GM23338 (cell line): ENCODE measurements at regions not wholly inside any gene's neighbourhood (a gene's known extent, or its start where the extent isn't known, plus 50 kb on each side); places are given as distances from the start of the nearest gene placed in this dataset.

ENCODE experiments used
- ATAC-seq: fragments of 200-7000 bp; cut with Tn5 transposase; 3 replicates; pipeline ENCODE4 v1.9.1; 2020
- DNase-seq: peaks from one replicate; pipeline ENCODE4 v3.0.0-alpha.2; 2015; ENCODE audit warnings: low spot score
- H2AFZ ChIP-seq: fragments of 200-600 bp; sonication (generic); 2 replicates; pipeline ENCODE4 v1.8.0; 2016; ENCODE audit warnings: antibody characterized with exemption, mild to moderate bottlenecking, moderate library complexity
- H3F3A ChIP-seq: fragments of 200-600 bp; sonication (generic); replicated peaks from 2 replicates; pipeline ENCODE4 v1.8.0; 2017; ENCODE audit warnings: antibody characterized with exemption, mixed run types, low read depth
- H3K27ac ChIP-seq: fragments of 200-600 bp; sonication (generic); 2 replicates; pipeline ENCODE4 v1.6.1; 2016; ENCODE audit warnings: low read depth
- H3K27me3 ChIP-seq: fragments of 200-600 bp; sonication (generic); 2 replicates; pipeline ENCODE4 v1.8.0; 2016; ENCODE audit warnings: mild to moderate bottlenecking, mixed run types, moderate library complexity; ENCODE audit not compliant: insufficient read depth
- H3K36me3 ChIP-seq: fragments of 200-600 bp; sonication (generic); 2 replicates; pipeline ENCODE4 v1.8.0; 2016; ENCODE audit warnings: mild to moderate bottlenecking; ENCODE audit not compliant: insufficient read depth
- H3K4me1 ChIP-seq: fragments of 200-600 bp; sonication (generic); 2 replicates; pipeline ENCODE4 v1.8.0; 2016; ENCODE audit warnings: mild to moderate bottlenecking, moderate library complexity; ENCODE audit not compliant: insufficient read depth
- H3K4me2 ChIP-seq: fragments of 200-600 bp; sonication (generic); 2 replicates; pipeline ENCODE4 v1.7.1; 2017; ENCODE audit warnings: mixed run types
- H3K4me3 ChIP-seq: fragments of 200-600 bp; sonication (generic); 2 replicates; pipeline ENCODE4 v1.6.1; 2016; ENCODE audit warnings: mixed run types
- H3K79me2 ChIP-seq: fragments of 200-600 bp; sonication (generic); replicated peaks from 2 replicates; pipeline ENCODE4 v1.8.0; 2017; ENCODE audit warnings: mild to moderate bottlenecking; ENCODE audit not compliant: insufficient read depth
- H3K9me2 ChIP-seq: fragments of 200-600 bp; sonication (generic); 2 replicates; pipeline ENCODE4 v1.8.0; 2017; ENCODE audit not compliant: insufficient read depth
- H4K20me1 ChIP-seq: fragments of 200-600 bp; sonication (generic); replicated peaks from 2 replicates; pipeline ENCODE4 v1.8.0; 2017; ENCODE audit warnings: mild to moderate bottlenecking; ENCODE audit not compliant: insufficient read depth
- H3K27ac Mint-ChIP-seq: 2 replicates; pipeline ENCODE4 v1.8.0; 2020; ENCODE audit warnings: inconsistent platforms, mild to moderate bottlenecking, moderate library complexity, mixed read lengths
- H3K27me3 Mint-ChIP-seq: 3 replicates; pipeline ENCODE4 v1.8.0; 2022; ENCODE audit warnings: low read depth, mild to moderate bottlenecking, moderate library complexity, mixed read lengths, inconsistent platforms; ENCODE audit not compliant: insufficient read depth, poor library complexity
- H3K36me3 Mint-ChIP-seq: 3 replicates; pipeline ENCODE4 v1.8.0; 2021; ENCODE audit warnings: low read depth, mild to moderate bottlenecking, inconsistent platforms, moderate library complexity, mixed read lengths
- H3K4me1 Mint-ChIP-seq: 3 replicates; pipeline ENCODE4 v1.8.0; 2020; ENCODE audit warnings: mild to moderate bottlenecking, inconsistent platforms, mixed read lengths
- H3K4me3 Mint-ChIP-seq: 3 replicates; pipeline ENCODE4 v1.8.0; 2021; ENCODE audit warnings: moderate library complexity, mild to moderate bottlenecking, inconsistent platforms, mixed read lengths
- H3K9me3 Mint-ChIP-seq: 3 replicates; pipeline ENCODE4 v1.8.0; 2020; ENCODE audit warnings: moderate library complexity, mild to moderate bottlenecking, inconsistent platforms, mixed read lengths
- CREB1 ChIP-seq: fragments of 250-450 bp; sonication (Bioruptor Pico); IDR thresholded peaks from 2 replicates; pipeline ENCODE4 v1.5.0; 2020; ENCODE audit warnings: low read depth, mild to moderate bottlenecking, moderate library complexity
- EZH2 ChIP-seq: fragments of 200-600 bp; sonication (generic); IDR thresholded peaks from one replicate; pipeline ENCODE4 v1.8.0; 2017; ENCODE audit warnings: antibody characterized with exemption, mild to moderate bottlenecking, low read depth; ENCODE audit not compliant: unreplicated experiment
- EZH2phosphoT487 ChIP-seq: fragments of 200-600 bp; sonication (generic); IDR thresholded peaks from one replicate; pipeline ENCODE4 v1.8.1; 2018; ENCODE audit warnings: antibody characterized with exemption; ENCODE audit not compliant: unreplicated experiment
- NANOG ChIP-seq: IDR thresholded peaks from 2 replicates; pipeline ENCODE4 v1.6.1; 2016; ENCODE audit warnings: antibody characterized with exemption, borderline replicate concordance
- POLR2AphosphoS5 ChIP-seq: IDR thresholded peaks from 2 replicates; pipeline ENCODE4 v1.6.1; 2016; ENCODE audit warnings: antibody characterized with exemption, low read depth
- REST ChIP-seq: IDR thresholded peaks from one replicate; pipeline ENCODE4 v1.6.1; 2018; ENCODE audit warnings: antibody characterized with exemption; ENCODE audit not compliant: unreplicated experiment
- STAT1 ChIP-seq: IDR thresholded peaks from one replicate; pipeline ENCODE4 v1.6.1; 2016; ENCODE audit warnings: antibody characterized with exemption; ENCODE audit not compliant: unreplicated experiment
- ZNF114 ChIP-seq: fragments of 250-450 bp; sonication (Bioruptor Pico); IDR thresholded peaks from 2 replicates; pipeline ENCODE4 v1.5.0; 2020; ENCODE audit warnings: mild to moderate bottlenecking, moderate library complexity
- ZNF331 ChIP-seq: fragments of 250-450 bp; sonication (Bioruptor Pico); IDR thresholded peaks from 2 replicates; pipeline ENCODE4 v1.5.0; 2020; ENCODE audit warnings: low read depth, mild to moderate bottlenecking, moderate library complexity
- TF ChIP-seq, protein P1 (sequence below): IDR thresholded peaks from 2 replicates; pipeline ENCODE4 v1.6.1; 2016; ENCODE audit warnings: antibody characterized with exemption
- TF ChIP-seq, protein P2 (sequence below), 2 experiments: fragments of 200-600 bp in 1 of 2; sonication (generic) in 1 of 2; conservative IDR thresholded peaks; 2 replicates each; pipeline versions ENCODE4 v1.5.1 to v1.6.1; 2016 to 2017; ENCODE audit warnings: antibody characterized with exemption in 2 of 2, low read depth in 2 of 2, mild to moderate bottlenecking in 2 of 2, moderate library complexity in 1 of 2

- TF ChIP-seq ZNF114 (CRISPR knock-in tag) (no peak), STAT1 (no peak), NANOG (no peak)
Observed at GRCh38 chr2:195594248-195594647, 62.8 kb upstream of the SLC39A10 start (continued).

- no peak overlapping the region for H3K4me3 ChIP-seq
- H3K36me3 ChIP-seq, result no peaks in the 10 kb centered on the region
- H3K4me1 ChIP-seq, result peaks cover 71% of the 10 kb centered on the region
- H3K9me3 Mint-ChIP-seq, result no peaks in the 10 kb centered on the region
- no peaks in the 10 kb centered on the region for H3K9me2 ChIP-seq
- DNase-seq (peak; percentile 38), ATAC-seq (no peak)
- TF ChIP-seq ZNF331 (CRISPR knock-in tag) (no peak), NANOG (no peak), STAT1 (no peak), EZH2 (no peak), REST (no peak), EZH2phosphoT487 (no peak)
- TF ChIP-seq, protein P1, sequence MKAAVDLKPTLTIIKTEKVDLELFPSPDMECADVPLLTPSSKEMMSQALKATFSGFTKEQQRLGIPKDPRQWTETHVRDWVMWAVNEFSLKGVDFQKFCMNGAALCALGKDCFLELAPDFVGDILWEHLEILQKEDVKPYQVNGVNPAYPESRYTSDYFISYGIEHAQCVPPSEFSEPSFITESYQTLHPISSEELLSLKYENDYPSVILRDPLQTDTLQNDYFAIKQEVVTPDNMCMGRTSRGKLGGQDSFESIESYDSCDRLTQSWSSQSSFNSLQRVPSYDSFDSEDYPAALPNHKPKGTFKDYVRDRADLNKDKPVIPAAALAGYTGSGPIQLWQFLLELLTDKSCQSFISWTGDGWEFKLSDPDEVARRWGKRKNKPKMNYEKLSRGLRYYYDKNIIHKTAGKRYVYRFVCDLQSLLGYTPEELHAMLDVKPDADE, result no peak
- peaks cover 100% of the 10 kb centered on the region for H3K79me2 ChIP-seq
- no peaks in the 10 kb centered on the region for H3F3A ChIP-seq
- no peak overlapping the region for H3K4me3 Mint-ChIP-seq
- H3K4me2 ChIP-seq, result peak overlapping the region; percentile 15
- H4K20me1 ChIP-seq, result peaks cover 4% of the 10 kb centered on the region; the same call in 1 of the 2 replicates
- H3K27ac ChIP-seq, result 0 out of 2 replicates have a peak overlapping the region, but pooled peaks have one; percentile 68
- H3K27me3 ChIP-seq, result no peaks in the 10 kb centered on the region
- peaks cover 5% of the 10 kb centered on the region for H3K27me3 Mint-ChIP-seq
- peaks cover 55% of the 10 kb centered on the region for H3K4me1 Mint-ChIP-seq
- no peak overlapping the region for H2AFZ ChIP-seq
- H3K36me3 Mint-ChIP-seq, result peaks cover 12% of the 10 kb centered on the region; the same call in 2 of the 3 replicates
- peak overlapping the region; percentile 14; the same call in 1 of the 2 replicates for H3K27ac Mint-ChIP-seq
Observed at GRCh38 chr2:195592105-195592504, 64.9 kb upstream of the SLC39A10 start.

GRCh38 chr2:195590861-195591205 is 66.2 kb upstream of the SLC39A10 start:
- Histone ChIP-seq H3K4me2 (no peak overlapping the region), H2AFZ (no peak overlapping the region), H3K4me3 (no peak overlapping the region), H3K4me1 (peaks cover 58% of the 10 kb centered on the region), H3F3A (no peaks in the 10 kb centered on the region), H3K9me2 (no peaks in the 10 kb centered on the region), H4K20me1 (peaks cover 4% of the 10 kb centered on the region; the same call in 1 of the 2 replicates), H3K27me3 (no peaks in the 10 kb centered on the region), H3K27ac (no peak overlapping the region), H3K36me3 (no peaks in the 10 kb centered on the region), H3K79me2 (peaks cover 97% of the 10 kb centered on the region)
- Mint-ChIP-seq H3K27ac (no peak overlapping the region), H3K9me3 (no peaks in the 10 kb centered on the region), H3K36me3 (peaks cover 12% of the 10 kb centered on the region; the same call in 2 of the 3 replicates), H3K4me1 (peaks cover 55% of the 10 kb centered on the region), H3K27me3 (peaks cover 5% of the 10 kb centered on the region), H3K4me3 (no peak overlapping the region)
- ATAC-seq (no peak), DNase-seq (no peak)
- TF ChIP-seq CREB1 (CRISPR knock-in tag), result no peak
- TF ChIP-seq EZH2phosphoT487, result no peak
- TF ChIP-seq REST, result no peak
- no peak for TF ChIP-seq ZNF331 (CRISPR knock-in tag)
- no peak for TF ChIP-seq EZH2
- no peak for TF ChIP-seq STAT1
- TF ChIP-seq POLR2AphosphoS5, result no peak
- TF ChIP-seq, protein P2, sequence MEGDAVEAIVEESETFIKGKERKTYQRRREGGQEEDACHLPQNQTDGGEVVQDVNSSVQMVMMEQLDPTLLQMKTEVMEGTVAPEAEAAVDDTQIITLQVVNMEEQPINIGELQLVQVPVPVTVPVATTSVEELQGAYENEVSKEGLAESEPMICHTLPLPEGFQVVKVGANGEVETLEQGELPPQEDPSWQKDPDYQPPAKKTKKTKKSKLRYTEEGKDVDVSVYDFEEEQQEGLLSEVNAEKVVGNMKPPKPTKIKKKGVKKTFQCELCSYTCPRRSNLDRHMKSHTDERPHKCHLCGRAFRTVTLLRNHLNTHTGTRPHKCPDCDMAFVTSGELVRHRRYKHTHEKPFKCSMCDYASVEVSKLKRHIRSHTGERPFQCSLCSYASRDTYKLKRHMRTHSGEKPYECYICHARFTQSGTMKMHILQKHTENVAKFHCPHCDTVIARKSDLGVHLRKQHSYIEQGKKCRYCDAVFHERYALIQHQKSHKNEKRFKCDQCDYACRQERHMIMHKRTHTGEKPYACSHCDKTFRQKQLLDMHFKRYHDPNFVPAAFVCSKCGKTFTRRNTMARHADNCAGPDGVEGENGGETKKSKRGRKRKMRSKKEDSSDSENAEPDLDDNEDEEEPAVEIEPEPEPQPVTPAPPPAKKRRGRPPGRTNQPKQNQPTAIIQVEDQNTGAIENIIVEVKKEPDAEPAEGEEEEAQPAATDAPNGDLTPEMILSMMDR (conservative IDR thresholded peaks at IDR 0.05; ENCODE audit: low read depth in 2 of 2), result no peak
- TF ChIP-seq, protein P1, result no peak
